ENCODE measurements at regions not wholly inside any gene's neighbourhood (a gene's known extent, or its start where the extent isn't known, plus 50 kb on each side); places are given as distances from the start of the nearest gene placed in this dataset.

DNA sequence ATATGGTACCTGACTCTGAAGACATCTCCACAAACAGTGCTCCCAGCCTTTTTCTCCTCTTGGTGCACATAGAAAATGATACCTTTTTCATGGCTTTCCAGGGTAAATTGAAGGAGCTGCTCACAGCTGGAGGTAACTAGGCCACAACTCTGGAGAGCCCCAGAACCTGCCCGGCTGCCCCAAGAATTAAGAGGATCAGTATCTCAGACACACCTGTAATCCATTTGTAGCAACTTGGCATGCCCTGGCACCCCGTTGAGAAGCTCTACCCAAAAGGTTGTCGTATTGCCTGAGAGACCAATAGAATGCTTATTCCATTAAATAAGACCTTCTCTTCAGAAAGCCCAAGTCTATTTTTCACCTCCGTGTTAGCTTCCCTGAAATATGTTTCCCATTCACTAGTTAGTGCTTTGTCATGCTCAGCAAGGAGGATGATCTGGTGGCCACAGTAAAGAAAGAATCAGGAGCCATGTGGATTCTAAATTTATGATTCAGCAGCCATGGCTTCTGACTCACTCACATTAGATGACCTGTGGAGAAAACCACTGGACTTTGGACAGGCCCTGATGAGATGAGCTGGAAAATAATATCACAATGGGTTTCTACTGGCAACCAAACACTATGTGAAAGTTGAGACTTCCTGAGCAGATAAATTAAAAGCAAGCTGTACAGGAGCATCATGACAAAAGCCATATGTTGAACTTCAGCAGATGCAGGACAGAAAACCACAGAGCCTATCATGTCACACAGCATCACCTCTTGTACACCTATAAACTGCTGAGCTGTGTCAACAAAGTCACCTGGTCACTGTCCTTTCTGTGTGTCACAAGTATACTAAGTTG lies 253.3 kb upstream of the OSR1 start:
- DNase-seq (ENCODE audit: extremely low read depth, insufficient read length), result no peak
- Histone ChIP-seq H3K36me3 (ENCODE audit: control insufficient read depth, insufficient read depth, low read length) (no peaks in the 10 kb centered on the region), H3K4me3 (replicated peaks; ENCODE audit: low read depth, low read length) (no peak overlapping the region), H3K27me3 (replicated peaks; ENCODE audit: control insufficient read depth, insufficient read depth, low read length) (peaks cover 1% of the 10 kb centered on the region)
- TF ChIP-seq, protein P1, sequence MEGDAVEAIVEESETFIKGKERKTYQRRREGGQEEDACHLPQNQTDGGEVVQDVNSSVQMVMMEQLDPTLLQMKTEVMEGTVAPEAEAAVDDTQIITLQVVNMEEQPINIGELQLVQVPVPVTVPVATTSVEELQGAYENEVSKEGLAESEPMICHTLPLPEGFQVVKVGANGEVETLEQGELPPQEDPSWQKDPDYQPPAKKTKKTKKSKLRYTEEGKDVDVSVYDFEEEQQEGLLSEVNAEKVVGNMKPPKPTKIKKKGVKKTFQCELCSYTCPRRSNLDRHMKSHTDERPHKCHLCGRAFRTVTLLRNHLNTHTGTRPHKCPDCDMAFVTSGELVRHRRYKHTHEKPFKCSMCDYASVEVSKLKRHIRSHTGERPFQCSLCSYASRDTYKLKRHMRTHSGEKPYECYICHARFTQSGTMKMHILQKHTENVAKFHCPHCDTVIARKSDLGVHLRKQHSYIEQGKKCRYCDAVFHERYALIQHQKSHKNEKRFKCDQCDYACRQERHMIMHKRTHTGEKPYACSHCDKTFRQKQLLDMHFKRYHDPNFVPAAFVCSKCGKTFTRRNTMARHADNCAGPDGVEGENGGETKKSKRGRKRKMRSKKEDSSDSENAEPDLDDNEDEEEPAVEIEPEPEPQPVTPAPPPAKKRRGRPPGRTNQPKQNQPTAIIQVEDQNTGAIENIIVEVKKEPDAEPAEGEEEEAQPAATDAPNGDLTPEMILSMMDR (IDR thresholded peaks at IDR 0.05; ENCODE audit: insufficient read depth, low read length, poor library complexity, severe bottlenecking), result no peak

DNA sequence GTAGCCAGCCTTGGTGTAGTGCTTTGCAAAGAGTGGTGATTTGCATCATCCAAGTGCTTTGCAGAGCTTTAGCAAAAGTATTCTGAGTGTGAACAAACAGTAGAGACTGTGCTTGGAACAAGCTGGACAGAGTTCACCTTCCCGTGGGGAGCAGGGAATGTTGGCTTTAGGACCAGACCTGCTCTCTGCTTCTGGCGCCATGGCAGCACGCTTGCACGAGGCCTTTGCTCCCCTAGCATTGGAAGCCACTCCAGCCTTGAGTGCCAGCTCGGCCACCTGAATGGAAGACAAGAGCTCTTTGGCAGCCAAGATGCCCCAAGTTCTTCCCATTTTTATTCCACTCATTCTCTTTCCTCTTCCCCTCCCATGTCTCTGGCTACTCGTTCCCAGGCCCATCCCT lies 250.8 kb upstream of the OSR1 start:
- TF ChIP-seq, protein P1 (IDR thresholded peaks at IDR 0.05; ENCODE audit: insufficient read depth, low read length, poor library complexity, severe bottlenecking), result no peak
- H3K36me3 ChIP-seq (ENCODE audit: control insufficient read depth, insufficient read depth, low read length), result no peaks in the 10 kb centered on the region

DNA sequence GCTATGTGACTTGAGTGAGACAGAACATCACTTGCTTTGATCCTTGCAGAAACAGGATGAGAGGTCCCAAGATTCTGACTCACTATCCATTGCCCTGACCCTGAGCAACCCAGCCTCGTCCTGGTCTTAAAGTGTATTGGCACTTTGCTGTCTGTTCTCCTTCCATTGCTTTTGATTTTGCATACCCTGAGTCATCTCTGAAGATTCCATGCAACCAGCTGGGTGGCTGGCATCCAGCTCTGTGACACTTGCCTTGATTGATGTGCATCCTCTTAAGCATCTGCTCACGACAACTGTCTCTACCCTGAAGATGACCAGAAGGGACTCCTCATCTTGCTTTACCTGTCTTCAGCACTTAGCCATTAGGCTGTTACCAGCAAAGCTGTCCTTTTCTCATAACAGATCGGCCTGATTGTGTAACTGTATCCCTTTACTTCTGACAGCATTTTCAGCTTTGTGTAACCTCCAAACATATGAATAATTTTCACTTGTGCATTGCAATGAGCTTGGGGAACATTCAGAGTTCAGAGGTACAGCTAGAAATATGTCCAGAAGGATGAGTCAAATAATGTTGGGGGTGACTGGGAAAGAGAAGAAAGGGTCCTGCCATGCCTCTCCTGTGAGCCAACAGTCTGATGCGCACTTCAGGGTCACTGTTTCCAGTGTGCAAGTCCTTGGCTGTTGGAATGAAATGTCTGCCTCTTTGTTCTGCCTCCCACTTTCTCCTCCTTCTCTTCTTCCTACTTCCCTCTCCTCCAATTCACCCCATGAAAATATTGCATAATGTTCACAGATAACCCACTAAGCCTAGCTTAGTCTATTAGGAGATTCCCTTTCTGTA lies 249.7 kb upstream of the OSR1 start:
- DNase-seq (ENCODE audit: extremely low read depth, insufficient read length), result no peak
- Histone ChIP-seq H3K36me3 (ENCODE audit: control insufficient read depth, insufficient read depth, low read length) (no peaks in the 10 kb centered on the region), H3K4me3 (replicated peaks; ENCODE audit: low read depth, low read length) (no peak overlapping the region), H3K27me3 (replicated peaks; ENCODE audit: control insufficient read depth, insufficient read depth, low read length) (peaks cover 1% of the 10 kb centered on the region)
- TF ChIP-seq, protein P1 (IDR thresholded peaks at IDR 0.05; ENCODE audit: insufficient read depth, low read length, poor library complexity, severe bottlenecking), result no peak

More for the DNA sequence above, 250.8 kb upstream of the OSR1 start:
- no peak for DNase-seq (ENCODE audit: extremely low read depth, insufficient read length)
- Histone ChIP-seq H3K4me3 (replicated peaks; ENCODE audit: low read depth, low read length) (no peak overlapping the region), H3K27me3 (replicated peaks; ENCODE audit: control insufficient read depth, insufficient read depth, low read length) (peaks cover 1% of the 10 kb centered on the region)

DNA sequence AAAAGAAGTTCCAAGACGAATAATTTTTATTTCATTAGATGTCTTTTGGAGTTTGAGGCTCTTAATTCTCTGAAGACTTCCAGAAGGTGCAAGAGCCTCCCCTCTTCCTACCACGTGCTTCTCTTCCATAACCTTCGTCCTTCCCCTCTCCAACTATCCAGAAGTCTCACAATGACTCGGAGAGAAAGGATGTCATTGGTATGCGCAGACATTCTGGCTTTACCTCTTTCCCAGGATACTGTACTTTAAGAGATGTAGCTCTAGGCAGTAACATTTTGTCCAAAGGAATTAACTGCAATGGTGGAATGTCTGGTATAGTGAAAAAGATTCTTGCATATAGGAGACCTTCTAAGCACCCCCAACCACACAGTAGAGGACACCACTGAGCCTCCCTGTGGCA lies 249.0 kb upstream of the OSR1 start:
- H3K27me3 ChIP-seq (replicated peaks; ENCODE audit: control insufficient read depth, insufficient read depth, low read length), result peaks cover 1% of the 10 kb centered on the region; the same call in 1 of the 2 replicates
- TF ChIP-seq, protein P1 (IDR thresholded peaks at IDR 0.05; ENCODE audit: insufficient read depth, low read length, poor library complexity, severe bottlenecking), result no peak
- no peak for DNase-seq (ENCODE audit: extremely low read depth, insufficient read length)
- H3K4me3 ChIP-seq (replicated peaks; ENCODE audit: low read depth, low read length), result no peak overlapping the region
- no peaks in the 10 kb centered on the region for H3K36me3 ChIP-seq (ENCODE audit: control insufficient read depth, insufficient read depth, low read length)

DNA sequence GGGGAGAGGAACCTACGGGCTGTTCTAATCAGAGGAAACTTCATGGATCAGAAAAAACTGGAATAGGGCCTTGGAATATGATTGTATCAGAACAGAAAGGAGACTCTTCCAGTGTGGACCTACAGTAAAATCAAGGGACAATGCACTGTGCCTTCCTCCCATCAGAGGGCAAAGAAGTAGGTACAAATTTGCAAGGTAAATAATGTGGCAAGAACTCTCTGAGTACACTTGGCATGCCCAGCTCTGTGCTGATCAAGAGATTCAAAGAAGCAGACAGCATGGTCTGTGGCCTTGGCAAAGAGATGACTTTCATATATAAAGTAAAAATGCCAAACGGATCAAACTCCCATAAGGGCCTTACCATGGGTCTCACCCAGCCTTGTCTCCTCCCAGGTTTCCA lies 242.6 kb upstream of the OSR1 start:
- no peaks in the 10 kb centered on the region; the same call in 1 of the 2 replicates for H3K27me3 ChIP-seq (replicated peaks; ENCODE audit: control insufficient read depth, insufficient read depth, low read length)
- no peak overlapping the region for H3K4me3 ChIP-seq (replicated peaks; ENCODE audit: low read depth, low read length)
- TF ChIP-seq, protein P1 (IDR thresholded peaks at IDR 0.05; ENCODE audit: insufficient read depth, low read length, poor library complexity, severe bottlenecking), result no peak
- no peak for DNase-seq (ENCODE audit: extremely low read depth, insufficient read length)
- no peaks in the 10 kb centered on the region for H3K36me3 ChIP-seq (ENCODE audit: control insufficient read depth, insufficient read depth, low read length)
